ENCODE measurements at regions not wholly inside any gene's neighbourhood (a gene's known extent, or its start where the extent isn't known, plus 50 kb on each side); places are given as distances from the start of the nearest gene placed in this dataset.

DNA sequence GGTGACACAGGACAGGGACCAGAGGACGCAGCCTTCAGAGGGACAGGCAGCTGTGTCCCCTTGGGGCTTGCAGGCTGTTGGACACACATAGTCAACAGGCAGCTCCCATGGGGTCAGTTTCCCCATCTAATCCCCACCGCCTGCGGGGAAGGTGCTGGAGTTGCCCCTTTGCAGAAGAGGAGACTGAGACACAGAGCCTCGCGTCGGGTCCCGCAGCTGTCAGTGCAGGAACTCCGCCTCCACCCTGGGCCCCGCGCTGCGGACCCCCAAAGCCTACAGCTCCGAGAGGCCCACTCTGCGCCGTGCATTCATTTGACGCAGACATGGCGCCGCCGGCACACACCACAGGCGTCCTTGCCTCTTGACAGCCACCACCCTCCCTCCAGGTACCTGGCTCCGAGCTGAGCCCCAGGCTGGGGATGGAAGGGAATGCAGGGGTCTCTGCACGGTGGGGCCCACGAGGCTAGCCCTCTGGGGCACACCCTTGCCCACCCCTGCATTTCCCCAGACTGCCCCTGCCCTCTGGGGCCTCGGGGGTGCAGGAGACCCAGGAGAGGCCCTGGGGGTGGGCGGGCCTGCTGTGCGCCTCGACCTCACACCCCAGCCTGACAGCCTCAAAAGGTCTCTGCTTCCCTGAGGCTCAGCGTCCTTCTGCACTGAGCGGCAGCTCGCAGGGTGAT lies 88.5 kb upstream of the ACTRT2 start:
- TF ChIP-seq, protein P1, sequence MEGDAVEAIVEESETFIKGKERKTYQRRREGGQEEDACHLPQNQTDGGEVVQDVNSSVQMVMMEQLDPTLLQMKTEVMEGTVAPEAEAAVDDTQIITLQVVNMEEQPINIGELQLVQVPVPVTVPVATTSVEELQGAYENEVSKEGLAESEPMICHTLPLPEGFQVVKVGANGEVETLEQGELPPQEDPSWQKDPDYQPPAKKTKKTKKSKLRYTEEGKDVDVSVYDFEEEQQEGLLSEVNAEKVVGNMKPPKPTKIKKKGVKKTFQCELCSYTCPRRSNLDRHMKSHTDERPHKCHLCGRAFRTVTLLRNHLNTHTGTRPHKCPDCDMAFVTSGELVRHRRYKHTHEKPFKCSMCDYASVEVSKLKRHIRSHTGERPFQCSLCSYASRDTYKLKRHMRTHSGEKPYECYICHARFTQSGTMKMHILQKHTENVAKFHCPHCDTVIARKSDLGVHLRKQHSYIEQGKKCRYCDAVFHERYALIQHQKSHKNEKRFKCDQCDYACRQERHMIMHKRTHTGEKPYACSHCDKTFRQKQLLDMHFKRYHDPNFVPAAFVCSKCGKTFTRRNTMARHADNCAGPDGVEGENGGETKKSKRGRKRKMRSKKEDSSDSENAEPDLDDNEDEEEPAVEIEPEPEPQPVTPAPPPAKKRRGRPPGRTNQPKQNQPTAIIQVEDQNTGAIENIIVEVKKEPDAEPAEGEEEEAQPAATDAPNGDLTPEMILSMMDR (IDR thresholded peaks at IDR 0.05): no peak
- no peak for TF ChIP-seq EZH2 (IDR thresholded peaks at IDR 0.05; ENCODE audit: borderline replicate concordance, insufficient read depth, low read depth, low read length, poor library complexity, severe bottlenecking)
